GM12892 (cell line): ENCODE measurements at regions not wholly inside any gene's neighbourhood (a gene's known extent, or its start where the extent isn't known, plus 50 kb on each side); places are given as distances from the start of the nearest gene placed in this dataset.

Experiments used
- POLR2A ChIP-seq: IDR thresholded peaks from 2 replicates; pipeline ENCODE4 v1.6.1; 2011; ENCODE audit warnings: low read depth, low read length, control low read depth
- POLR2AphosphoS5 ChIP-seq: IDR thresholded peaks from 2 replicates; pipeline ENCODE4 v1.6.1; 2011; ENCODE audit warnings: low read depth, low read length, control low read depth
- TAF1 ChIP-seq: IDR thresholded peaks from 2 replicates; pipeline ENCODE4 v1.6.1; 2011; ENCODE audit warnings: low read depth, mild to moderate bottlenecking, control low read depth, low read length, borderline replicate concordance

DNA sequence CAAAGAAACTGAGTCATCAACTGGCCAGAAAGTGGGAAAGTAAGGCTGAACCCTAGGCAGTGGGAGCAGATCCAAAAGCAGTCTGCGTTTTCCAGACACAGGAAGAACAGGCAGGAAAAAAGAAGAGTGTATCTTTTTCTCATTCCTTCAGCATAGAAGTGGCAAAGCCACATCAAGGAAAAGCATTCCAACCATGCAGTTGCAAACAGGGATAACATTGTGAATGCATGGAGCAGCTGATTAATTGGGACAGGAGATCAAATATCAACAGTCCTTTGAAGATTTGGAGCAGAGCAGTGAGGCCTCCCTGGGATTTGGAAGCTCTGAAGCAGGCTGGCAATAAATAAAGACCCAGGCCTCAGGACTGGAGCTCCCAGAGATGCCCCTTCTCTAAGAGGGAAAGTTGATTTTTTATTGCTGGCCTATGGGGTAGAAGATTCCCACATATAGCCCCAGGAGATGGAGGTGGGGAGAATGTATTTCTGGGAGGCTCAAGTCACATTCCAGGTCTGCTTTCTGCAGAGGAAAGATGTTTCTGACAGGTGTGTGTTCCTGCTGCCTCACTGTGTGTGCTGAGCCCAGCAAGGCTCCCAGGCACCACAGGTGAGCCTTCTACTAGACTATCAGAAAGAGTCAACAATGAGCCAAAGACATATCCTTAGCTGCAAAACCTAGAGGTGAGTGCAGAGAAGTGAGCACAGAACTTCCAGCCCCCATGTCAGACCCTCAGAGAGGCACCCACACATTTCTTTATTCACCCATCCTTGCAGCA is 222.5 kb downstream of the RAB28 start:
- TF ChIP-seq POLR2A: no peak
- TF ChIP-seq POLR2AphosphoS5: no peak
- no peak for TF ChIP-seq TAF1
